Neural cell (in vitro differentiated cells): ENCODE measurements at regions not wholly inside any gene's neighbourhood (a gene's known extent, or its start where the extent isn't known, plus 50 kb on each side); places are given as distances from the start of the nearest gene placed in this dataset.

Experiments
- H2AFZ ChIP-seq: fragments of 200-600, 300-800 bp; sonication (generic), shearing (Covaris generic); 2 replicates; pipeline ENCODE4 v1.6.0; 2014; ENCODE audit warnings: low read depth, mild to moderate bottlenecking, antibody characterized with exemption, low read length, moderate library complexity
- H3F3A ChIP-seq: fragments of 200-600 bp; shearing (Covaris generic); 2 replicates; pipeline ENCODE4 v1.6.1; 2016; ENCODE audit warnings: mild to moderate bottlenecking, moderate library complexity, mixed read lengths, antibody characterized with exemption, low read length; ENCODE audit not compliant: insufficient read depth, poor library complexity, severe bottlenecking
- H3K27ac ChIP-seq: fragments of 200-600, 300-800 bp; sonication (generic), shearing (Covaris generic); 2 replicates; pipeline ENCODE4 v1.5.1; 2014; ENCODE audit warnings: mild to moderate bottlenecking, low read length, moderate library complexity
- H3K27me3 ChIP-seq: fragments of 300-800, 200-600 bp; sonication (generic), shearing (Covaris generic); 2 replicates; pipeline ENCODE4 v1.6.0; 2014; ENCODE audit warnings: mild to moderate bottlenecking, low read depth, low read length, moderate library complexity; ENCODE audit not compliant: insufficient read depth
- H3K36me3 ChIP-seq: fragments of 300-800, 200-600 bp; sonication (generic), shearing (Covaris generic); 2 replicates; pipeline ENCODE4 v1.5.1; 2014; ENCODE audit warnings: mild to moderate bottlenecking, antibody characterized with exemption, low read length, moderate library complexity; ENCODE audit not compliant: insufficient read depth
- H3K4me2 ChIP-seq: fragments of 300-800, 200-600 bp; sonication (generic), shearing (Covaris generic); 2 replicates; pipeline ENCODE4 v1.6.0; 2014; ENCODE audit warnings: mild to moderate bottlenecking, low read length
- H3K4me3 ChIP-seq: fragments of 300-800, 200-600 bp; sonication (generic), shearing (Covaris generic); 2 replicates; pipeline ENCODE4 v1.5.1; 2014; ENCODE audit warnings: mild to moderate bottlenecking, low read length, moderate library complexity
- H3K79me2 ChIP-seq: fragments of 200-600 bp; shearing (Covaris generic); replicated peaks from 2 replicates; pipeline ENCODE4 v1.6.0; 2014; ENCODE audit warnings: mild to moderate bottlenecking, low read length, moderate library complexity; ENCODE audit not compliant: insufficient read depth
- H3K9ac ChIP-seq: fragments of 300-800, 200-600 bp; sonication (generic), shearing (Covaris generic); 2 replicates; pipeline ENCODE4 v1.6.1; 2016; ENCODE audit warnings: mild to moderate bottlenecking, low read length, mixed read lengths
- H3K9me2 ChIP-seq: fragments of 200-600 bp; shearing (Covaris generic); 2 replicates; pipeline ENCODE4 v1.6.1; 2016; ENCODE audit warnings: mild to moderate bottlenecking, low read length, mixed read lengths; ENCODE audit not compliant: insufficient read depth
- H3K9me3 ChIP-seq: fragments of 200-600, 300-800 bp; sonication (generic), shearing (Covaris generic); 2 replicates; pipeline ENCODE4 v1.6.1; 2016; ENCODE audit warnings: mild to moderate bottlenecking, mixed run types, low read length, moderate library complexity, mixed read lengths
- H4K20me1 ChIP-seq: fragments of 200-600 bp; shearing (Covaris generic); 2 replicates; pipeline ENCODE4 v1.6.1; 2016; ENCODE audit warnings: mild to moderate bottlenecking, mixed run types; ENCODE audit not compliant: insufficient read depth
- CTCF ChIP-seq: fragments of 450-650 bp; IDR thresholded peaks from 2 replicates; pipeline ENCODE4 v1.5.1; 2014; ENCODE audit warnings: antibody characterized with exemption, mild to moderate bottlenecking, moderate library complexity; ENCODE audit not compliant: poor library complexity, severe bottlenecking
- EP300 ChIP-seq: fragments of 450-650 bp; conservative IDR thresholded peaks from 2 replicates; pipeline ENCODE4 v1.6.1; 2014; ENCODE audit warnings: antibody characterized with exemption, mild to moderate bottlenecking, moderate library complexity; ENCODE audit not compliant: poor library complexity, severe bottlenecking
- EZH2 ChIP-seq: fragments of 200-600, 300-800 bp; shearing (Covaris generic), sonication (generic); IDR thresholded peaks from 2 replicates; pipeline ENCODE4 v1.6.1; 2014; ENCODE audit warnings: antibody characterized with exemption, low read length, borderline replicate concordance, mild to moderate bottlenecking; ENCODE audit not compliant: insufficient read depth, poor library complexity, severe bottlenecking
- POLR2AphosphoS5 ChIP-seq: IDR thresholded peaks from 2 replicates; pipeline ENCODE4 v1.6.1; 2012
- RAD21 ChIP-seq: fragments of 450-650 bp; conservative IDR thresholded peaks from 2 replicates; pipeline ENCODE4 v1.6.1; 2014; ENCODE audit warnings: antibody characterized with exemption, mild to moderate bottlenecking, moderate library complexity
- REST ChIP-seq: IDR thresholded peaks from 2 replicates; pipeline ENCODE4 v1.6.1; 2012; ENCODE audit warnings: borderline replicate concordance
- SMC3 ChIP-seq: fragments of 450-650 bp; conservative IDR thresholded peaks from 2 replicates; pipeline ENCODE4 v1.6.1; 2014; ENCODE audit warnings: antibody characterized with exemption, mild to moderate bottlenecking, moderate library complexity; ENCODE audit not compliant: poor library complexity
- TAF1 ChIP-seq: IDR thresholded peaks from 2 replicates; pipeline ENCODE4 v1.6.1; 2012; ENCODE audit warnings: low read depth

- TF ChIP-seq POLR2AphosphoS5 (no peak), EZH2 (no peak)
Observed at GRCh38 chr16:88283596-88283995, 99.2 kb upstream of the ZNF469 start (continued).

DNA sequence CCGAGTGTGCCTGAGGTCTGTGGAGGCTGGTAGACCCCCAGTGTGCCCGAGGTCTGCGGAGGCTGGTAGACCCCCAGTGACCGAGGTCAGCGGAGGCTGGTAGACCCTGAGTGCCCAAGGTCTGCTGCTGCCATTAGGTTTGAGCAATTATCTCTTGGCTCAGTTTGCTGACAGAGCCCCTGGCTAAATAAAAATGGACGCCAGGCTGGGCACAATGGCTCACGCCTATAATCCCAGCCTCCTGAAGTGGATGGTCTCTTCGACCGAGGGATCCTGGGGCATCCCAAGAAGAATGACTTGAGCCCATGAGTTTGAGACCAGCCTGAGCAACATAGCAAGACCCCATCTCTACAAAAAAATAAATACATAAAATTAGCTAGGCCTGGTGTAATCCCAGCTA, 98.7 kb upstream of the ZNF469 start:
- H4K20me1 ChIP-seq, result no peaks in the 10 kb centered on the region
- H3K9me2 ChIP-seq, result no peaks in the 10 kb centered on the region
- H3K9me3 ChIP-seq, result peaks cover 6% of the 10 kb centered on the region
- no peak overlapping the region for H3K4me3 ChIP-seq
- H2AFZ ChIP-seq, result no peak overlapping the region
- H3F3A ChIP-seq, result no peaks in the 10 kb centered on the region
- TF ChIP-seq RAD21 (no peak), POLR2AphosphoS5 (no peak), EZH2 (no peak), EP300 (no peak), REST (no peak)
- no peaks in the 10 kb centered on the region for H3K36me3 ChIP-seq
- H3K79me2 ChIP-seq, result no peaks in the 10 kb centered on the region
- no peak overlapping the region for H3K4me2 ChIP-seq
- H3K27ac ChIP-seq, result no peak overlapping the region
- H3K27me3 ChIP-seq, result no peaks in the 10 kb centered on the region
- H3K9ac ChIP-seq, result no peak overlapping the region

DNA sequence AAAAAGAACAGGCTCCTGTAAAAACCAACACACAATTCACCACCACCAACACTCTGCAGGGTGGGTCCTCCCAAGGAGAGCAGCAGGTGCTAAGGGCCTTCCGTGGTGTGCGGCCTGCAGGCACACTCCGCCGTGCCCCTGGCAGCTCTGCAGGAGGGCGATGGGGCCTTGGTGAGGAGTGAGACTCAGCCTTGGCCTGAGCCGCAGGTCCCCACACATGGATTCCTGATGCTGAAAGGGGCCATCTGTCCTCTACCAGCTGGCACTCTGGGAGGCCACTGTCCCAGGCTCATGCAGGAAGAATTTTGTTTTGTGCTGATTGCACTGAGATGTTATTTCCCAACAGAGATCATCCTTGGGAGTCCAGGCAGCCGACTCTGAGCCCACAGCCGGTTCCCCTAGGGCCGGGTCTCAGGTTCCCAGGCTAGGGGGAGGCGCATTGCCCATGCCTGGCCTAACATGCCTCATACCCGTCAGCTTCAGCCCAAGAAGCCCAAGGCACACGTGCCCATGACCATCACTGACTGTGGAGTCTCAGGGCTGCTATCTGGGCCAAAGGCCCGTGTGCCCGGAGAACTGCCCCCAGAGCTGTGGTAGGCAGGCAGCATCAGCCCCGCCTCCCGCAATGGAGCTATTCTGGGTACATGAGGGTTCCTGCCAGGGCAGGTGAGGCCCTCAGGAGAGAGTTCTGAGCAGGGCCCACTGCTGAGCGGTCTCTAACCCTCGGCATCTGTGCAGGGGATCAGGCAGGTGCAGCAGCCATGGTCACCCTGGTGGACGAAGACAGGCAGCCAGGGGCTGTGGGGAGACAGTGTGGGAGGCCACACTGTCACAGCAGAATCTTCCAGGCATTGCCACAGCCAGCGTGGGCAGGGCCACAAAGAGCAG, 97.9 kb upstream of the ZNF469 start:
- Histone ChIP-seq H3K4me2 (no peak overlapping the region), H4K20me1 (no peaks in the 10 kb centered on the region), H3K27ac (no peak overlapping the region), H3K4me3 (no peak overlapping the region), H3K9me2 (no peaks in the 10 kb centered on the region), H3K9ac (no peak overlapping the region), H3K9me3 (peaks cover 5% of the 10 kb centered on the region), H3F3A (no peaks in the 10 kb centered on the region), H3K79me2 (no peaks in the 10 kb centered on the region), H3K27me3 (no peaks in the 10 kb centered on the region), H3K36me3 (no peaks in the 10 kb centered on the region), H2AFZ (no peak overlapping the region)
- TF ChIP-seq POLR2AphosphoS5 (no peak), SMC3 (no peak), CTCF (no peak), EZH2 (no peak), RAD21 (no peak), TAF1 (no peak), REST (no peak)
